BLaER1 treated with 17β-estradiol and CSF1 and Interleukin-3, amounts not matched to agents 10 nM and 100 nM (cell line): ENCODE measurements at regions not wholly inside any gene's neighbourhood (a gene's known extent, or its start where the extent isn't known, plus 50 kb on each side); places are given as distances from the start of the nearest gene placed in this dataset.

ENCODE experiments used
- H3K27ac ChIP-seq, 11 experiments: shearing (Covaris generic); formaldehyde crosslinking; 2 replicates each; pipeline ENCODE4 v1.8.1; 2022
- H3K27me3 ChIP-seq, 11 experiments: shearing (Covaris generic); formaldehyde crosslinking; 2 replicates each; pipeline ENCODE4 v1.8.1; 2022
- H3K36me3 ChIP-seq, 11 experiments: shearing (Covaris generic); formaldehyde crosslinking; 2 replicates each; pipeline ENCODE4 v1.8.1; 2022
- H3K4me1 ChIP-seq, 10 experiments: shearing (Covaris generic); formaldehyde crosslinking; 2 replicates each; pipeline ENCODE4 v1.8.1; 2022
- H3K4me2 ChIP-seq, 11 experiments: shearing (Covaris generic); formaldehyde crosslinking; 2 replicates each; pipeline ENCODE4 v1.8.1; 2022
- H3K4me3 ChIP-seq, 10 experiments: shearing (Covaris generic); formaldehyde crosslinking; 2 replicates each; pipeline ENCODE4 v1.8.1; 2022
- H3K9ac ChIP-seq, 11 experiments: shearing (Covaris generic); formaldehyde crosslinking; 2 replicates each; pipeline ENCODE4 v1.8.1; 2022
- H3K9me3 ChIP-seq, 11 experiments: shearing (Covaris generic); formaldehyde crosslinking; replicated peaks in 1 of 11; 2 replicates each; pipeline ENCODE4 v1.8.1; 2022
- H4K20me1 ChIP-seq, 11 experiments: shearing (Covaris generic); formaldehyde crosslinking; 2 replicates each; pipeline ENCODE4 v1.8.1; 2022
- Cebpa-rat ChIP-seq, 11 experiments: shearing (Covaris generic); IDR thresholded peaks; 2 replicates each; pipeline ENCODE4 v1.8.1; 2022

DNA sequence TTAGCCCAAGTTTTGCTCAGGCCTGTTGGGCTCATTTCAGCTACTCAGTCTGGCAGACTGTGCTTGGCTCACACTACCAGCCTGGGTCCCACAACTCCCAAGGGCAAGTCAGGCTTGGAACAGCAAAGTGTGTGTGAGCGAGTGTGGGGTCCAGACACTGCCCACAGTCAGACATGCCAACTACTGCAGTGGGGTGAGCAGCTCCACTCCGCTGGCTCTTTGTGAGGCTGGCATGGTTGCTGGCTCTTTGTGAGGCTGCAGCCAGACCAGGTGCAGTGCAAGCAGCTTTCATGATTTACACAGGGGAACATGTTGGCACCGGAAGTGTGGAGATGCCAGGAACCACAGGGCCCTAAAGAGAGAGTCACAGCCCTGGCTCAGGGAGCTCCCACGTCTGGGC is 606.7 kb upstream of the FAM174A start:
- Histone ChIP-seq H3K9ac (no peak overlapping the region), H3K27me3 (no peaks in the 10 kb centered on the region), H3K27ac (no peak overlapping the region), H3K4me1 (no peaks in the 10 kb centered on the region; a peak in 1 of 20 replicates), H4K20me1 (no peaks in the 10 kb centered on the region), H3K9me3 (peaks cover 16 to 21% (median 19%) of the 10 kb centered on the region in 11 experiments), H3K4me3 (no peak overlapping the region), H3K36me3 (no peaks in the 10 kb centered on the region), H3K4me2 (no peak overlapping the region)
- no peak for TF ChIP-seq Cebpa-rat (IDR thresholded peaks at IDR 0.05)

DNA sequence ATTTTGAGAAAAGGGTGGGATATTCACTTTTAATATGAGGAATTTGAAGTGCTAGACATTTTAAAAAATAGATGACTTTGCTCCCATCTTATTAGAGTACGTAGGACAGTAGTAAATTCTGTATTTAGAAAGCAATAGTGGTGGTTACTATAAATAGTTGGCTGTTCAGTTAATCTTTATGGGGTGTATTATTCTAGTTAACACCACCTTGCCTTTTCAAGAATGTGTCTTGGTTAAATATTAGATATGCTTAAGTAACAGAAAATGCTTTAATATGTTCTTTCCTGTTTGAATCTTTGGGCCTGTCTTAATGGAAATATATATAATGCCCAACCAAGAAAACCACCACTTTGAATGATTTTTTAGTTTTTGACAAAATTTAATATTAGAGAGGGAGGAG is 608.7 kb upstream of the FAM174A start:
- no peak overlapping the region for H3K9ac ChIP-seq
- H3K36me3 ChIP-seq: no peaks in the 10 kb centered on the region
- no peaks in the 10 kb centered on the region; a peak in 1 of 20 replicates for H3K4me1 ChIP-seq
- H3K27me3 ChIP-seq: no peaks in the 10 kb centered on the region
- H3K4me2 ChIP-seq: no peak overlapping the region
- no peak overlapping the region for H3K4me3 ChIP-seq
- peaks cover 16 to 21% (median 19%) of the 10 kb centered on the region in 11 experiments for H3K9me3 ChIP-seq
- H3K27ac ChIP-seq: no peak overlapping the region
- no peak for TF ChIP-seq Cebpa-rat (IDR thresholded peaks at IDR 0.05)
- no peaks in the 10 kb centered on the region for H4K20me1 ChIP-seq

DNA sequence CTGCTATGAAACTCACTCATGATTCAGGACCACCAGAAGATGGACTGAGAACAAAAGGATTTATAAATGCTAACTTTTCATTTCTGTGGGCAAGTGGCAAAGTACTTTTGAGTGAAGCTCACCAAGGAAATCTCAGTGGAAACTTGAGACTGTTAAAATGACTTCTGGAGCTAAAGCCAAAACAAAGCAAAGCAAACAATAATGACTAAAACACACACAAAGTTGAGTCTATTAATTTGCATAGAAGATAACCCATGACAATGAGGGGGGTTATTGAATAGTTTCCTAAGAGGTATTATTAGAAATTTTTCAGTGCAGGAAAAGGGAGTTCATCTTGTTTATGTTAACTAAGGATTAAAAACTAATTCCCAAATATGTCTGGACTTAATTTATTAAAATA is 612.8 kb upstream of the FAM174A start:
- Histone ChIP-seq H3K27me3 (no peaks in the 10 kb centered on the region), H3K9ac (no peak overlapping the region)
- TF ChIP-seq Cebpa-rat (IDR thresholded peaks at IDR 0.05): no peak

DNA sequence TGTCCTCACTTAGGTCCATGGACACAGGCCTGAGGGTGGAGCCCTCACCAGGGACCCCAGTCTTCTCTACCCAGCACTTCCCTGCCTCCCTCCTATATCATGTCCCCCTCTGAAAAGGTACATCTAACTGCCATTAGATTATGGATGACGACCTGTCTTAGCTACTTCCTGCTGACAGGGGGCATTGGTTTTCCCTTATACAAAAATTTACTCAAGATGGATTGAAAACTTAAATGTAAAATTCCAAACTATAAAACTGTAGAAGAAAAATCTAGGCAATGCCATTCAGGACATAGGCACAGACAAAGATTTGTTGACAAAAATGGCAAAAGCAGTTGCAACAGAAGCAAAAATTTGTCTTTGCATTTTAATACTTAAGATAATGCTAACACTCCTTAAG is 623.2 kb upstream of the FAM174A start:
- no peaks in the 10 kb centered on the region for H4K20me1 ChIP-seq
- H3K27me3 ChIP-seq: no peaks in the 10 kb centered on the region
- no peaks in the 10 kb centered on the region for H3K9me3 ChIP-seq
- no peak overlapping the region for H3K4me2 ChIP-seq
- H3K36me3 ChIP-seq: no peaks in the 10 kb centered on the region
- no peaks in the 10 kb centered on the region for H3K4me1 ChIP-seq
- TF ChIP-seq Cebpa-rat (IDR thresholded peaks at IDR 0.05): no peak
- no peak overlapping the region for H3K9ac ChIP-seq
- H3K4me3 ChIP-seq: no peak overlapping the region
- no peak overlapping the region for H3K27ac ChIP-seq

More for the DNA sequence above, 612.8 kb upstream of the FAM174A start:
- Histone ChIP-seq H3K4me3 (no peak overlapping the region), H4K20me1 (no peaks in the 10 kb centered on the region), H3K4me2 (no peak overlapping the region), H3K36me3 (no peaks in the 10 kb centered on the region), H3K9me3 (peaks cover 0 to 4% (median 0%) of the 10 kb centered on the region in 11 experiments; a peak in 1 of 22 replicates), H3K27ac (no peak overlapping the region), H3K4me1 (no peaks in the 10 kb centered on the region)

DNA sequence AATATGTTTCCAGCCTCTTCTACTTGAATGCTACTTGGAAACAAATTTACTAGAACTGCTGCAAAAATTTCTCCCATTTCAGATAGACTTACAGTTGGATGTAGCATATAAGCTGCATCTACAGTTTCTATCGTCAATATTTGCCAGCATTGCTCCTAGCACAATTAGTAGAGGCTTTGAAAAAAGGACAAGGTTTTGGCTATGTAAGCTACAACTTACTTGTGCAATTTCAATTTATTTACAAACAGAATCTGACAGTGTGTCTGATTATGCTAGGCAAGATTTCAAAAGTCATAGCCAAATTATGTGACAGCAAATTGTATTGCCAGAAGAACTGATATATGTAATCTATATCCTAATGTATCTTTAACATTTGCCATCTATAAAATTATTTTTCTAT is 628.4 kb upstream of the FAM174A start:
- Histone ChIP-seq H3K4me2 (no peak overlapping the region), H3K9ac (no peak overlapping the region), H3K36me3 (no peaks in the 10 kb centered on the region), H3K27ac (no peak overlapping the region), H3K4me1 (no peaks in the 10 kb centered on the region), H3K27me3 (no peaks in the 10 kb centered on the region), H4K20me1 (no peaks in the 10 kb centered on the region), H3K4me3 (no peak overlapping the region), H3K9me3 (no peaks in the 10 kb centered on the region)
- no peak for TF ChIP-seq Cebpa-rat (IDR thresholded peaks at IDR 0.05)

DNA sequence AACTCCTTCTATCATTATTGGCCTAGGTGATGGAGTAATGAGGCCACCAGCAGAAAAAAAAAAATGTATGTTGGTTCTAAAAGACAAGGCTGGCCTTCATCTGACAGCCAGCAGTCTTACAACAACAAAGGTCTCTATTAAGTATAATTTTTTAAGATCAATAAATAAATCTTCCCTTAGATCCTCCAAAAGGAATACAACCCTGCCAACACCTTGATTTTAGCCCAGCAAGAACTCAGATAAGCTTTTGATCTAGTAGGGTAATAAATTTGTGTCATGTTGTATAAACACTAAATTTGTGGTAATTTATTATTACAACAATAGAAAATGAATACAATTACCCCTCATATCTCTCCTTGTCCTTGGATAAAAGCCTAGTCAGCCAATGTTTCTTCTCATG is 633.2 kb upstream of the FAM174A start:
- no peaks in the 10 kb centered on the region for H3K9me3 ChIP-seq
- no peak overlapping the region for H3K27ac ChIP-seq
- no peak overlapping the region for H3K4me3 ChIP-seq
- H3K27me3 ChIP-seq: no peaks in the 10 kb centered on the region
- TF ChIP-seq Cebpa-rat (IDR thresholded peaks at IDR 0.05): no peak
- no peak overlapping the region for H3K4me2 ChIP-seq
- H4K20me1 ChIP-seq: no peaks in the 10 kb centered on the region
- no peak overlapping the region for H3K9ac ChIP-seq
- no peaks in the 10 kb centered on the region for H3K36me3 ChIP-seq
- H3K4me1 ChIP-seq: no peaks in the 10 kb centered on the region

DNA sequence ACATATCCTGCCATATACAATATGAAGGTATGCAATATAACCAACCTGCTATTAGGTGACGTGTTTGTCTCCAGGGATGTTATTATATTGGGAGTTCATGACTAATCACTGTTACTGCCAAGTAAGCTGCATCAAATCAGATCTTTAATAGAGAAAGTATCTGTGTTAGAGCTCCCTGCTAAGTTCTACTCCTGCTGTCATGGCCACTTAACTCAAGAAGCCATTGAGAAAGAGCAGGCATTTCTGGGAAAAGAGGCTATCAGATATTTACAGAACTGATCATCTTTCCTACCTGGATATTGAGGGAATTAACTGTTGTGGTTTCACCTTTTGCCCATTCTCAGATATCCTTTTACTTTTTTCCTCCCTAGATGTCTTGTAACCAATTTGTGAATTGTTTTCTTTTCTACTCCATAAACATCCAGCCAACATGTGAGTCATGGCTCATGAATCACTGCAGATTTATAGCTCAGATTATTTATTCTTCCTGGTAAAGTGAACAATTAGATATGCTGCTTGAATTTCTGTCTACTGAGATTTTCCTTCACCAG is 634.8 kb upstream of the FAM174A start:
- no peak overlapping the region for H3K4me2 ChIP-seq
- H3K9me3 ChIP-seq: no peaks in the 10 kb centered on the region
- H3K4me3 ChIP-seq: no peak overlapping the region
- H3K4me1 ChIP-seq: no peaks in the 10 kb centered on the region
- no peak overlapping the region for H3K9ac ChIP-seq
- no peak for TF ChIP-seq Cebpa-rat (IDR thresholded peaks at IDR 0.05)
- no peaks in the 10 kb centered on the region for H3K36me3 ChIP-seq
- no peaks in the 10 kb centered on the region for H4K20me1 ChIP-seq
- no peaks in the 10 kb centered on the region for H3K27me3 ChIP-seq
- H3K27ac ChIP-seq: no peak overlapping the region

DNA sequence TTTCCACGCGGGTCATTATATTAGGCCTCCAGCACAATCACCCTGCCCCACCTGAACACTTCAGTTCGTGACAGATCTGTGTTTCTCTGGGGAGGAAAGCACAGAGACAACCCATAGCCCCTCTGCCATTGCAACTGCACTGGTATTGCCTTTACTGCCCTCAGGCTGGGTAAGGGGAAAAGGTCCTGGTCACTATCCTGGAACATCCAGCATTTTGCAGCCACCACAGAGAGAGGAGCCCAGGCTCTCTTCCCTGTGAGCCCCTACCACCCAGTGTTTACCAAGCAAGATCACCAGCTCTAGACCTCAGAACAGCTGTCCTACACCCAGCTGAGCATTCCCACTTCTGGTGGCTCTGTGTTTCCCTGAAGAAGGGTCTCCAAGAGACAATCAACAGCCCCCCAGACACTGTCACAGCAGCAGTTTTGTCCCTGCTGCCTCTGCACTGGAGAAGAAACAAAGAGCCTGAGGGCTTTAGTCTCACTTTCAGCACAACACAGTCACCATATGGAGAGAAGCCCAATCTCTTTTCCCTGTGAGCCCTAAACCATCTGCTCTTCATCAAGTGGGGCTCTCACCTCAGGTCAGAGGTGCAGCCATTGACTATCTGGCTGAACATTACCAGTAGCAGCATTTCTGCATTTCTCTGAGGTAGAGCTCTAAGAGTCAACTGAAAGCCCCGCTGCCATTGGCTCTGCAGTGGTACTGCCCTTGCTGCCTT is 655.2 kb upstream of the FAM174A start:
- H3K36me3 ChIP-seq: no peaks in the 10 kb centered on the region
- no peak overlapping the region for H3K9ac ChIP-seq
- no peak overlapping the region for H3K27ac ChIP-seq
- no peak overlapping the region for H3K4me3 ChIP-seq
- H3K4me2 ChIP-seq: no peak overlapping the region
- H3K4me1 ChIP-seq: no peaks in the 10 kb centered on the region
- no peaks in the 10 kb centered on the region for H3K27me3 ChIP-seq
- H3K9me3 ChIP-seq: no peaks in the 10 kb centered on the region
- TF ChIP-seq Cebpa-rat (IDR thresholded peaks at IDR 0.05): no peak
- no peaks in the 10 kb centered on the region; a peak in 1 of 22 replicates for H4K20me1 ChIP-seq

DNA sequence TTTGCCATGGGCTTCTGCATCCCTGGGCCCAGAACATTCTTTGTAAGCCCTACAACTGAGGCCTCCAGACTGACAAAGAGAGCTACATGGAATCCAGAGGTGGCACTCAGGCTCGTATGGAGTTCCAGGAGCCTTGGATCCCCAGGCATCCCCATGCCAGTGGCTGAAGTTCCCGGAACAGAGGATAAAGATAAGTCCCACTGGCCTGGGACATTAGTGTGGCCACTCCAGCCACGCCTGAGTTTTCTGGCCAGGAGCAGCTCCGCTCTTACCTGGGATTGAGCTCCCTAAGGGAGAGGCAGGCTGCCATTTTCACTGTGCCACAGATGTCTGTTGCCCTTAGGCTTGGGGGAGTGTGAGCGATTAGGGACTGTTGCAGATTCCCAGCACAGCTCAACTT is 656.3 kb upstream of the FAM174A start:
- no peaks in the 10 kb centered on the region for H3K4me1 ChIP-seq
- no peak overlapping the region for H3K9ac ChIP-seq
- H3K27me3 ChIP-seq: no peaks in the 10 kb centered on the region
- no peaks in the 10 kb centered on the region; a peak in 1 of 22 replicates for H4K20me1 ChIP-seq
- TF ChIP-seq Cebpa-rat (IDR thresholded peaks at IDR 0.05): no peak
- no peak overlapping the region for H3K4me3 ChIP-seq
- H3K36me3 ChIP-seq: no peaks in the 10 kb centered on the region
- no peak overlapping the region for H3K27ac ChIP-seq
- no peak overlapping the region for H3K4me2 ChIP-seq
- no peaks in the 10 kb centered on the region for H3K9me3 ChIP-seq

DNA sequence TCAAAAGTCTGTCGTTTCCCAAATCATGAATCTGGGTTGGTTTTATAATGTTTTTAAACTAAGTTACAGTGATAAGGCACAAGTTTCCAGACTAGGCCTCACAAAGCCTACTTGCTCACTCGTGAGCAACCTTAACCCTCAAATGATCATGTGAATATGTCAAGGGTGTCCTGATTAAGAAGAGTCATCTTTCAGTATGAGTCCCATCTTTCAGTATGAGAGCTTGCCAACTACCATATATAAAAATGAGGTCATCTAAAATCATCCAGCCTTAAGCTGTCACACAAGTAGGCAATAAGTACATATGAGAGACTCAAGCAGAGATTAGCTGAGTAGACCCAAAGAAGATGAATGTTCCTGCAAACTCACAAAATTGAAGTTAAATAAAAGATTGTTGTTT is 668.4 kb upstream of the FAM174A start:
- Histone ChIP-seq H3K4me3 (no peak overlapping the region), H3K36me3 (no peaks in the 10 kb centered on the region), H3K9ac (no peak overlapping the region), H3K27ac (no peak overlapping the region), H3K4me1 (no peaks in the 10 kb centered on the region), H3K27me3 (no peaks in the 10 kb centered on the region), H3K4me2 (no peak overlapping the region), H4K20me1 (no peaks in the 10 kb centered on the region), H3K9me3 (peaks cover 0 to 6% (median 0%) of the 10 kb centered on the region in 11 experiments; a peak in 2 of 22 replicates)
- TF ChIP-seq Cebpa-rat (IDR thresholded peaks at IDR 0.05): no peak
